ENCODE measurements at regions not wholly inside any gene's neighbourhood (a gene's known extent, or its start where the extent isn't known, plus 50 kb on each side); places are given as distances from the start of the nearest gene placed in this dataset.

GRCh38 chr4:84046551-84046950, 452.5 kb downstream of the NKX6-1 start:
- Histone ChIP-seq H3K4me3 (ENCODE audit: low read length) (no peak overlapping the region), H3K27me3 (ENCODE audit: insufficient read depth, low read length) (no peaks in the 10 kb centered on the region), H3K4me1 (ENCODE audit: insufficient read depth, low read length) (peaks cover 20% of the 10 kb centered on the region), H3K9me3 (ENCODE audit: insufficient read depth, low read depth, low read length) (no peaks in the 10 kb centered on the region), H3K27ac (ENCODE audit: low read depth, low read length) (no peak overlapping the region), H3K36me3 (ENCODE audit: insufficient read depth, low read length) (no peaks in the 10 kb centered on the region), H3K9ac (ENCODE audit: low read depth, low read length) (no peak overlapping the region)
- WGBS = 100% methylated on average over 2 of the region's 5 CpGs

GRCh38 chr4:84041426-84041825, 457.7 kb downstream of the NKX6-1 start:
- H3K9me3 ChIP-seq (ENCODE audit: insufficient read depth, low read depth, low read length) = no peaks in the 10 kb centered on the region
- no peak overlapping the region for H3K27ac ChIP-seq (ENCODE audit: low read depth, low read length)
- H3K27me3 ChIP-seq (ENCODE audit: insufficient read depth, low read length) = no peaks in the 10 kb centered on the region
- WGBS = 94% methylated on average over 3 of the region's 3 CpGs
- H3K9ac ChIP-seq (ENCODE audit: low read depth, low read length) = no peak overlapping the region
- no peaks in the 10 kb centered on the region for H3K4me1 ChIP-seq (ENCODE audit: insufficient read depth, low read length)
- H3K4me3 ChIP-seq (ENCODE audit: low read length) = no peak overlapping the region
- H3K36me3 ChIP-seq (ENCODE audit: insufficient read depth, low read length) = no peaks in the 10 kb centered on the region

DNA sequence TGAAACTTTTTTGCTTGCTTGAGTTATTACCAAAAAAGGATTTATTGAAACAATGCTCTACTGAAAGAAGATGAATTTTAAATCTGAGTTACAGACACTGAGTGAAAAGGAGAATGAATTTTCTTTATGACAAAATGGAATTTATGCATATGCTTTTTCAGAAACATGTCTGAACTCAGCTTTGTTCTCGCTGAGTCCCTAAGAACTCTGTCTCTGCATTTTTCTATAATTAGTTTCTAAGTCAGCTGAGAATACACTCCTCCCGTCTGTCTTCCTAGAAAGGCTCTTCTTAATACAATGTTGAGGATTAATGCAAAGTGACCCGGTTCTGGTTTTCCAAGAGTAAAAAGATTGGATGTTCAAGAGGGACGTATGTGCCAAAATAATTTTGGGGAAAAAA, 463.5 kb downstream of the NKX6-1 start:
- Histone ChIP-seq H3K36me3 (ENCODE audit: insufficient read depth, low read length) (no peaks in the 10 kb centered on the region), H3K9ac (ENCODE audit: low read depth, low read length) (no peak overlapping the region), H3K27me3 (ENCODE audit: insufficient read depth, low read length) (no peaks in the 10 kb centered on the region), H3K4me1 (ENCODE audit: insufficient read depth, low read length) (no peaks in the 10 kb centered on the region), H3K9me3 (ENCODE audit: insufficient read depth, low read depth, low read length) (no peaks in the 10 kb centered on the region), H3K27ac (ENCODE audit: low read depth, low read length) (no peak overlapping the region), H3K4me3 (ENCODE audit: low read length) (no peak overlapping the region)
- 84% methylated on average over 4 of the region's 4 CpGs for WGBS

DNA sequence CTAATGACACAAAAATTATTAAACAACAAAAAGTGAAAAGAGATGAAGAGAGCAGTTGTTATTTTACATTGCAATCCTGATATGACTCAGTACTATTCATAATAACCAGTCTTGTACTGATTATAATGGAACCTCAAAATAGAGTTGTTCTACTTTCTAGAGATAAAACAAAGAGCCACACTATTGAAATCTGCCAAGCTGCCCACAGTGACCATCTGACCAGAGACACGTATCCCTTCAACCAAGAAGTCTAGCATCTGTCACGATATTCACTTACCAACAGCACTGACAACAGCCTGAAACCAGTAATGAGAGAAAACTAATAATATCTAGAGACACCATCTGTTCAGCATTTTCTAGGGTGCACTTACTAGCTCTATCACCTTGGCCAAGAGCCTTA, 466.7 kb downstream of the NKX6-1 start:
- Histone ChIP-seq H3K4me3 (ENCODE audit: low read length) (no peak overlapping the region), H3K4me1 (ENCODE audit: insufficient read depth, low read length) (no peaks in the 10 kb centered on the region), H3K36me3 (ENCODE audit: insufficient read depth, low read length) (no peaks in the 10 kb centered on the region), H3K27ac (ENCODE audit: low read depth, low read length) (no peak overlapping the region), H3K9me3 (ENCODE audit: insufficient read depth, low read depth, low read length) (no peaks in the 10 kb centered on the region), H3K9ac (ENCODE audit: low read depth, low read length) (no peak overlapping the region), H3K27me3 (ENCODE audit: insufficient read depth, low read length) (no peaks in the 10 kb centered on the region)
- 97% methylated on average over 2 of the region's 2 CpGs for WGBS

GRCh38 chr4:84031401-84031800, 467.7 kb downstream of the NKX6-1 start:
- WGBS = 92% methylated on average over 4 of the region's 4 CpGs
- no peaks in the 10 kb centered on the region for H3K9me3 ChIP-seq (ENCODE audit: insufficient read depth, low read depth, low read length)
- H3K4me3 ChIP-seq (ENCODE audit: low read length) = no peak overlapping the region
- no peaks in the 10 kb centered on the region for H3K4me1 ChIP-seq (ENCODE audit: insufficient read depth, low read length)
- H3K27me3 ChIP-seq (ENCODE audit: insufficient read depth, low read length) = no peaks in the 10 kb centered on the region
- H3K36me3 ChIP-seq (ENCODE audit: insufficient read depth, low read length) = no peaks in the 10 kb centered on the region
- H3K27ac ChIP-seq (ENCODE audit: low read depth, low read length) = no peak overlapping the region
- H3K9ac ChIP-seq (ENCODE audit: low read depth, low read length) = no peak overlapping the region

DNA sequence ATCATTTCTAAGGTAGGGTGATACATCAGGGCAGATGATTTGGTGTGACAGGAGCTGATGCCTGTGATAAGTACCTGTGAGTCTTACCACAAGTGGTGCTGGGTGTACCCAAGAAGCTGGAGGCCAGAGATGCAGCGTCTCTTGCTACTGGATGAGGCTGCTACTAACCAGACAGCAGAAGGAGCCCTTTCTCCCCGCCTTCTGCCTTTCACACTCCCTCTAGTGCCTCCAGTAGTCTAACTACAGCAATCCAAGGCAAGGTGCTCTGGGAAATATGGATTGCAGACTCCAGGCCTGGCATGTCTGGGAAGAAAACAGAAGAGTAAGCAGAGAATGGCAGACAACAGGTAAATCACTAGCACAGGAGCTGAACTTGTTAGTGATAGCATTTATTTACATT, 470.8 kb downstream of the NKX6-1 start:
- WGBS = 84% methylated on average over 2 of the region's 2 CpGs
- no peaks in the 10 kb centered on the region for H3K27me3 ChIP-seq (ENCODE audit: insufficient read depth, low read length)
- H3K27ac ChIP-seq (ENCODE audit: low read depth, low read length) = no peak overlapping the region
- H3K4me3 ChIP-seq (ENCODE audit: low read length) = no peak overlapping the region
- no peaks in the 10 kb centered on the region for H3K4me1 ChIP-seq (ENCODE audit: insufficient read depth, low read length)
- H3K9ac ChIP-seq (ENCODE audit: low read depth, low read length) = no peak overlapping the region
- H3K9me3 ChIP-seq (ENCODE audit: insufficient read depth, low read depth, low read length) = no peaks in the 10 kb centered on the region
- no peaks in the 10 kb centered on the region for H3K36me3 ChIP-seq (ENCODE audit: insufficient read depth, low read length)

DNA sequence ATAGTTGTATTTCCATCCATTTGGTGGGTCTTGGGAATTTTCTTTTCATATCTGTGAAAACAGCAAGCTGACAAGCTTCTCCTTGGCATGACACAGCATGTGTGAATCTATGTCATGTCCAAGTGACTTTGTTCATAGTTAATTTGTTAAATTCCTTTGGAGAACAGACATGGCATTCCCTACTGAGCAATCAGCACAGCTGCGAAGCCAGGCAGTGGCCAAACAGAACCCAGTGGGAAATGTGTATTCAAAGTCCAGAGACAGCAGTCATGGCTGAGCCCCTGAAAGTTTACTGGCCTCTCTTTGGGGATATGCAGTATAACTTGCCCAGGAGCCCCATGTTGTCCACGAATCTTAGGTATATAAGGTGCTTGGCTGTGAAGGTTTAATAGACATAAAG, 474.7 kb downstream of the NKX6-1 start:
- H3K27me3 ChIP-seq (ENCODE audit: insufficient read depth, low read length) = no peaks in the 10 kb centered on the region
- H3K36me3 ChIP-seq (ENCODE audit: insufficient read depth, low read length) = no peaks in the 10 kb centered on the region
- 86% methylated on average over 2 of the region's 2 CpGs for WGBS
- no peak overlapping the region for H3K27ac ChIP-seq (ENCODE audit: low read depth, low read length)
- H3K9me3 ChIP-seq (ENCODE audit: insufficient read depth, low read depth, low read length) = no peaks in the 10 kb centered on the region
- H3K9ac ChIP-seq (ENCODE audit: low read depth, low read length) = no peak overlapping the region
- no peak overlapping the region for H3K4me3 ChIP-seq (ENCODE audit: low read length)
- H3K4me1 ChIP-seq (ENCODE audit: insufficient read depth, low read length) = no peaks in the 10 kb centered on the region

- Histone ChIP-seq H3K4me1 (ENCODE audit: insufficient read depth, low read length) (no peaks in the 10 kb centered on the region), H3K27ac (ENCODE audit: low read depth, low read length) (no peak overlapping the region)
- 96% methylated on average over 5 of the region's 5 CpGs for WGBS
These were observed 476.5 kb downstream of the NKX6-1 start for GRCh38 chr4:84022564-84022963.

GRCh38 chr4:84019626-84020025, 479.5 kb downstream of the NKX6-1 start:
- no peaks in the 10 kb centered on the region for H3K9me3 ChIP-seq (ENCODE audit: insufficient read depth, low read depth, low read length)
- H3K27me3 ChIP-seq (ENCODE audit: insufficient read depth, low read length) = no peaks in the 10 kb centered on the region
- no CpG with 5 or more reads among the region's 2 CpGs for WGBS
- no peak overlapping the region for H3K4me3 ChIP-seq (ENCODE audit: low read length)
- H3K27ac ChIP-seq (ENCODE audit: low read depth, low read length) = no peak overlapping the region
- H3K36me3 ChIP-seq (ENCODE audit: insufficient read depth, low read length) = no peaks in the 10 kb centered on the region
- no peak overlapping the region for H3K9ac ChIP-seq (ENCODE audit: low read depth, low read length)
- no peaks in the 10 kb centered on the region for H3K4me1 ChIP-seq (ENCODE audit: insufficient read depth, low read length)

More at GRCh38 chr4:84022564-84022963, 476.5 kb downstream of the NKX6-1 start:
- no peaks in the 10 kb centered on the region for H3K27me3 ChIP-seq (ENCODE audit: insufficient read depth, low read length)
- no peaks in the 10 kb centered on the region for H3K9me3 ChIP-seq (ENCODE audit: insufficient read depth, low read depth, low read length)
- H3K9ac ChIP-seq (ENCODE audit: low read depth, low read length) = no peak overlapping the region
- no peak overlapping the region for H3K4me3 ChIP-seq (ENCODE audit: low read length)
- H3K36me3 ChIP-seq (ENCODE audit: insufficient read depth, low read length) = no peaks in the 10 kb centered on the region

DNA sequence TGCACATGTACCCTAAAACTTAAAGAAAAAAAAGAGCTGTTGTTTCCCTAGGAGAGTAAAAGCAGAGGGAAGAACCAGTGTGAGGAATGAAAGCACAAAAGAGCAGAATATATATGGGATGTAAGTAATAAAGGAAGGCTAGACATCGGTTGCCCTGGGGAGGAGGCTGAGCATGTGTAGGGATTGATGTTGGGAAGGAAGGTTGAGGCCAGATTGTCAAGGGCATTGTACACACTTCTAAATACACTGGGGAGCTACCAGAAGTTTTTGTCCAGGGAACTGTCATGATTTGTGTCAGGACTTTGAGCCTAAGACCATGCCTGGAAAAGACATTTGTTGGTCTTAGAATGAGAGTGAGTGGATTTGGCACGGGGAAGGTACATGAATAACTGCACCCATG, 467.1 kb downstream of the GPAT3 start:
- Histone ChIP-seq H3K36me3 (ENCODE audit: insufficient read depth, low read length) (no peaks in the 10 kb centered on the region), H3K27me3 (ENCODE audit: insufficient read depth, low read length) (no peaks in the 10 kb centered on the region), H3K4me1 (ENCODE audit: insufficient read depth, low read length) (no peaks in the 10 kb centered on the region), H3K27ac (ENCODE audit: low read depth, low read length) (no peak overlapping the region), H3K9me3 (ENCODE audit: insufficient read depth, low read depth, low read length) (no peaks in the 10 kb centered on the region), H3K4me3 (ENCODE audit: low read length) (no peak overlapping the region), H3K9ac (ENCODE audit: low read depth, low read length) (no peak overlapping the region)
- 91% methylated on average over 2 of the region's 2 CpGs for WGBS

- Histone ChIP-seq H3K36me3 (ENCODE audit: insufficient read depth, low read length) (no peaks in the 10 kb centered on the region), H3K27ac (ENCODE audit: low read depth, low read length) (no peak overlapping the region), H3K9ac (ENCODE audit: low read depth, low read length) (no peak overlapping the region), H3K9me3 (ENCODE audit: insufficient read depth, low read depth, low read length) (no peaks in the 10 kb centered on the region), H3K4me3 (ENCODE audit: low read length) (no peak overlapping the region), H3K4me1 (ENCODE audit: insufficient read depth, low read length) (0 out of 2 replicates have a peak, but pooled peaks cover under 1% of the 10 kb centered on the region), H3K27me3 (ENCODE audit: insufficient read depth, low read length) (no peaks in the 10 kb centered on the region)
- WGBS = 89% methylated on average over 2 of the region's 2 CpGs
These were observed 466.1 kb downstream of the GPAT3 start for GRCh38 chr4:84001876-84002569.

DNA sequence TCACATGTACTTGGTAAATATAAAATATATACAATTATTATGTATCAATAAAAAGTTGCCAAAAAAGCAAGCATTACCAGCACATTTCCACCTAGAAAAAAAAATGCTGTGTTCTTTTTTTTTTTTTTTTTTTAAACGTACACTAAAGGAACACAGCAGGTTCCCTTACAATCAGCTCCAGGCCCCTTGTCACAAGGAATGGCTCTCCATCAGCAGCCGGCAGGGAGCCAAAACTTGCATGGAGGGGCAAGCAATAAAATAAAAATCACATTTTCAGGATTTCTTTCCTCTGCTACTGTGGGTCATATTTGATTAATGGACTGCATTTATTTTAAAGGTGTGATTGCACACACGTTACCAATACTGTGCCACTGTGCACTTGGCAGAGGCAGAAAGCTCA, 460.3 kb downstream of the GPAT3 start:
- no peaks in the 10 kb centered on the region for H3K27me3 ChIP-seq (ENCODE audit: insufficient read depth, low read length)
- no peak overlapping the region for H3K4me3 ChIP-seq (ENCODE audit: low read length)
- WGBS = 58% methylated on average over 2 of the region's 3 CpGs
- H3K4me1 ChIP-seq (ENCODE audit: insufficient read depth, low read length) = peaks cover 14% of the 10 kb centered on the region; the same call in 1 of the 2 replicates
- H3K27ac ChIP-seq (ENCODE audit: low read depth, low read length) = no peak overlapping the region
- no peaks in the 10 kb centered on the region for H3K36me3 ChIP-seq (ENCODE audit: insufficient read depth, low read length)
- H3K9ac ChIP-seq (ENCODE audit: low read depth, low read length) = no peak overlapping the region
- H3K9me3 ChIP-seq (ENCODE audit: insufficient read depth, low read depth, low read length) = no peaks in the 10 kb centered on the region; the same call in 1 of the 2 replicates
